HCT116 (cell line): ENCODE measurements at regions not wholly inside any gene's neighbourhood (a gene's known extent, or its start where the extent isn't known, plus 50 kb on each side); places are given as distances from the start of the nearest gene placed in this dataset.

Experiments used
- ATAC-seq: fragments of 200-7000 bp; cut with Tn5 transposase; 2 replicates; pipeline ENCODE4 v1.9.1; 2020; ENCODE audit warnings: mild to moderate bottlenecking, moderate library complexity
- BruUV-seq: library from RNA; stranded (reverse); fragments of 400-500 nt; replicated peaks from 2 replicates; lab custom pipeline; 2021; lab: Mats Ljungman, UMichigan
- CTCF ChIA-PET: fragments of 300-600 bp; sonication (Branson Sonifier 250); formaldehyde crosslinking; loops from one replicate; lab custom pipeline; 2021; ENCODE audit warnings: antibody characterized with exemption; lab: Charles Lee
- POLR2A ChIA-PET: fragments of 300-600, 350-600 bp; sonication (Branson Sonifier 250); formaldehyde crosslinking; loops from one replicate; lab custom pipeline; 2021; ENCODE audit warnings: antibody characterized with exemption; lab: Charles Lee
- RAD21 ChIA-PET, 2 experiments: fragments of 300-600 bp; sonication (Branson Sonifier 250); formaldehyde crosslinking; loops; one replicate each; lab custom pipeline; 2023; ENCODE audit warnings: low total read pairs in 2 of 2; ENCODE audit not compliant: uncharacterized antibody in 2 of 2, unreplicated experiment in 2 of 2, low non-redundant PET in 1 of 2; lab: Charles Lee
- DNase-seq: peaks from one replicate; pipeline ENCODE4 v3.0.0-alpha.2; 2010; ENCODE audit warnings: low read depth, low spot score
- H2AFZ ChIP-seq: fragments of 200-600 bp; shearing (Covaris generic), sonication (generic); 2 replicates; pipeline ENCODE4 v1.6.1; 2017; ENCODE audit warnings: low read depth, mixed run types, mixed read lengths, antibody characterized with exemption, low read length; ENCODE audit not compliant: poor library complexity, severe bottlenecking
- H3K27ac ChIP-seq: 2 replicates; pipeline ENCODE4 v1.5.1; 2012; ENCODE audit warnings: low read depth, low read length
- H3K27me3 ChIP-seq: fragments of 200-600 bp; sonication (generic); 2 replicates; pipeline ENCODE4 v1.6.1; 2016; ENCODE audit warnings: mixed run types, low read length, mixed read lengths; ENCODE audit not compliant: insufficient read depth
- H3K36me3 ChIP-seq, 2 experiments: fragments of 200-500 bp in 1 of 2; fragments of 200-600 bp in 1 of 2; sonication (Bioruptor generic) in 1 of 2; sonication (generic) in 1 of 2; 2 replicates each; pipeline versions ENCODE4 v1.5.1 to v1.6.1; 2014 to 2016; ENCODE audit warnings: low read length in 2 of 2, inconsistent platforms in 1 of 2, mixed read lengths in 1 of 2, mixed run types in 1 of 2; ENCODE audit not compliant: insufficient read depth in 2 of 2, control insufficient read depth in 1 of 2
- H3K4me1 ChIP-seq, 2 experiments: fragments of 200-600 bp in 1 of 2; sonication (generic) in 1 of 2; 2 replicates each; pipeline versions ENCODE4 v1.5.1 to v1.6.1; 2012 to 2017; ENCODE audit warnings: low read length in 2 of 2, inconsistent platforms in 1 of 2, mild to moderate bottlenecking in 1 of 2, mixed read lengths in 1 of 2, mixed run types in 1 of 2, moderate library complexity in 1 of 2; ENCODE audit not compliant: insufficient read depth in 2 of 2, control insufficient read depth in 1 of 2
- H3K4me2 ChIP-seq: fragments of 200-600 bp; sonication (generic); 2 replicates; pipeline ENCODE4 v1.6.1; 2017; ENCODE audit warnings: mixed run types, low read length, mixed read lengths
- H3K4me3 ChIP-seq, 2 experiments: fragments of 200-600 bp in 1 of 2; sonication (generic) in 1 of 2; replicated peaks in 1 of 2; 2 replicates each; pipeline ENCODE4 v1.5.1; 2011 to 2016; ENCODE audit warnings: low read length in 2 of 2, control low read depth in 1 of 2, low read depth in 1 of 2, mild to moderate bottlenecking in 1 of 2, mixed read lengths in 1 of 2, mixed run types in 1 of 2
- H3K79me2 ChIP-seq: fragments of 200-600 bp; sonication (generic); 2 replicates; pipeline ENCODE4 v1.6.1; 2017; ENCODE audit warnings: mild to moderate bottlenecking, mixed run types, low read length, moderate library complexity, mixed read lengths; ENCODE audit not compliant: insufficient read depth
- H3K9ac ChIP-seq: fragments of 200-600 bp; sonication (generic); 2 replicates; pipeline ENCODE4 v1.6.1; 2016; ENCODE audit warnings: low read length, mixed read lengths
- H3K9me2 ChIP-seq: fragments of 200-600 bp; sonication (generic), shearing (Covaris generic); 2 replicates; pipeline ENCODE4 v1.6.1; 2017; ENCODE audit warnings: mixed run types, mild to moderate bottlenecking, moderate library complexity; ENCODE audit not compliant: insufficient read depth
- H3K9me3 ChIP-seq, 2 experiments: fragments of 200-500 bp in 1 of 2; fragments of 200-600 bp in 1 of 2; sonication (Bioruptor generic) in 1 of 2; sonication (generic) in 1 of 2; 2 replicates each; pipeline ENCODE4 v1.6.1; 2014 to 2017; ENCODE audit warnings: low read length in 2 of 2, mixed read lengths in 2 of 2, inconsistent platforms in 1 of 2, low read depth in 1 of 2, mild to moderate bottlenecking in 1 of 2, mixed run types in 1 of 2, moderate library complexity in 1 of 2; ENCODE audit not compliant: control insufficient read depth in 1 of 2, insufficient read depth in 1 of 2
- H4K20me1 ChIP-seq: fragments of 200-600 bp; sonication (generic), shearing (Covaris generic); 2 replicates; pipeline ENCODE4 v1.6.1; 2017; ENCODE audit warnings: mixed run types, mild to moderate bottlenecking, moderate library complexity; ENCODE audit not compliant: insufficient read depth
- CEBPB ChIP-seq: IDR thresholded peaks from 2 replicates; pipeline ENCODE4 v1.6.1; 2012; ENCODE audit warnings: low read depth
- EGR1 ChIP-seq: IDR thresholded peaks from 2 replicates; pipeline ENCODE4 v1.6.1; 2012; ENCODE audit warnings: low read depth
- ELF1 ChIP-seq: IDR thresholded peaks from 2 replicates; pipeline ENCODE4 v1.6.1; 2012; ENCODE audit warnings: low read depth, borderline replicate concordance
- EZH2phosphoT487 ChIP-seq: fragments of 200-600 bp; IDR thresholded peaks from 2 replicates; pipeline ENCODE4 v1.6.1; 2018; ENCODE audit warnings: antibody characterized with exemption, borderline replicate concordance
- FOSL1 ChIP-seq: IDR thresholded peaks from 2 replicates; pipeline ENCODE4 v1.6.1; 2012; ENCODE audit warnings: low read depth
- POLR2AphosphoS5 ChIP-seq: IDR thresholded peaks from 2 replicates; pipeline ENCODE4 v1.6.1; 2011; ENCODE audit warnings: mild to moderate bottlenecking, low read depth, low read length, moderate library complexity
- SIN3A ChIP-seq: IDR thresholded peaks from 2 replicates; pipeline ENCODE4 v1.6.1; 2012; ENCODE audit warnings: low read depth
- TCF7L2 ChIP-seq: IDR thresholded peaks from 2 replicates; pipeline ENCODE4 v1.7.0; 2011; ENCODE audit warnings: borderline replicate concordance, inconsistent platforms; ENCODE audit not compliant: insufficient read depth, insufficient read length; ENCODE audit errors: extremely low read depth
- YY1 ChIP-seq: IDR thresholded peaks from 2 replicates; pipeline ENCODE4 v1.6.1; 2011; ENCODE audit warnings: low read length, low read depth, moderate library complexity, mild to moderate bottlenecking; ENCODE audit not compliant: insufficient replicate concordance; ENCODE audit errors: extremely low read depth
- ZFX ChIP-seq: fragments of 450-650 bp; IDR thresholded peaks from 2 replicates; pipeline ENCODE4 v1.6.1; 2017
- intact Hi-C: fragments of 100-400 bp; cut with micrococcal nuclease; formaldehyde crosslinking; loops from 2 replicates; pipeline ENCODE4 v1.10.0; 2022
- TF ChIP-seq, protein P1 (sequence below): IDR thresholded peaks from 2 replicates; pipeline ENCODE4 v1.6.1; 2012
- TF ChIP-seq, protein P2 (sequence below), 3 experiments: fragments of 200-600 bp in 1 of 3; sonication (generic) in 1 of 3; IDR thresholded peaks in 2 of 3; conservative IDR thresholded peaks in 1 of 3; 2 replicates each; pipeline ENCODE4 v1.5.1; 2012 to 2017; ENCODE audit warnings: low read depth in 2 of 3, low read length in 2 of 3, antibody characterized with exemption in 1 of 3, borderline replicate concordance in 1 of 3, control low read depth in 1 of 3, mild to moderate bottlenecking in 1 of 3, mixed read lengths in 1 of 3, mixed run types in 1 of 3, moderate library complexity in 1 of 3; ENCODE audit not compliant: insufficient read depth in 1 of 3
- TF ChIP-seq, protein P3 (sequence below): IDR thresholded peaks from 2 replicates; pipeline ENCODE4 v1.6.1; 2011; ENCODE audit warnings: mild to moderate bottlenecking, low read length, moderate library complexity; ENCODE audit not compliant: insufficient replicate concordance; ENCODE audit errors: extremely low read depth
- TF ChIP-seq, protein P4 (sequence below): IDR thresholded peaks from 2 replicates; pipeline ENCODE4 v1.6.1; 2012

DNA sequence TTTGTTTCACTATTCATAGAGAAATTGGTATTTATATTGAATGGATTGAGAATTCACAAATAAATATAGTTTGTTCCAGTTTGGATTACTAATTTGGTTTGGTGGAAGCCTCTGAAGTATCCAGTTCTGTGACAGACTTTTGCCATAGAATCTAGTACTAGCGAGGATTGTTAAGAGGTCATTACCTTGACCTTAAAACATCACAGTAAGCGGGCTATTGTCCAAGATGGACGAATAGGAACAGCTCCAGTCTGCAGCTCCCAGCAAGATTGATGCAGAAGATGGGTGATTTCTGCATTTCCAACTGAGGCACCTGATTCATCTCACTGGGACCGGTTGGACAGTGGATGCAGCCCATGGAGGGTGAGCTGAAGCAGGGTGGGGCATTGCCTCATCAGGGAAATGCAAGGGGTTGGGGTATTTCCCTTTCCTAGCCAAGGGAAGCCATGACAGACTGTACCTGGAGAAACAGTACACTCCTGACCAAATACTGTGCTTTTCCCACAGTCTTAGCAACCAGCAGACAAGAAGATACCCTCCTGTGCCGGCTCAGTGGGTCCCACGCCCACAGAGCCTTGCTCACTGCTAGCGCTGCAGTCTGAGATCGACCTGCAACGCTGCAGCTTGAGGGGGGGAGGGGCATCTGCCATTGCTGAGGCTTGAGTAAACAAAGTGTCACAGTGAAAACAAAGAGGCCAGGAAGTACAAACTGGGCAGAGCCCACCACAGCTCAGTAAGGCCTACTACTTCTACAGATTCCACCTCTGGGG, 66.4 kb upstream of the NEDD9 start:
- ChIA-PET RAD21 (no interaction called here), POLR2A (no interaction called here)
- intact Hi-C loops, result no loop called here

More for the DNA sequence above, 66.4 kb upstream of the NEDD9 start:
- no peak overlapping the region for H2AFZ ChIP-seq
- no peak for DNase-seq
- no peaks in the 10 kb centered on the region for H3K36me3 ChIP-seq
- no TSS peak for BruUV-seq
- H3K79me2 ChIP-seq, result no peaks in the 10 kb centered on the region
- H3K4me2 ChIP-seq, result no peak overlapping the region
- ATAC-seq, result no peak
- CTCF ChIA-PET, result no interaction called here
- no peaks in the 10 kb centered on the region for H3K9me3 ChIP-seq
- no peaks in the 10 kb centered on the region for H4K20me1 ChIP-seq
- no peak overlapping the region for H3K4me3 ChIP-seq
- no peaks in the 10 kb centered on the region for H3K4me1 ChIP-seq
- H3K9me2 ChIP-seq, result no peaks in the 10 kb centered on the region
- no peak overlapping the region for H3K27ac ChIP-seq
- TF ChIP-seq, protein P1, sequence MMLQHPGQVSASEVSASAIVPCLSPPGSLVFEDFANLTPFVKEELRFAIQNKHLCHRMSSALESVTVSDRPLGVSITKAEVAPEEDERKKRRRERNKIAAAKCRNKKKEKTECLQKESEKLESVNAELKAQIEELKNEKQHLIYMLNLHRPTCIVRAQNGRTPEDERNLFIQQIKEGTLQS, result no peak
- TF ChIP-seq CEBPB, result no peak
- no peak for TF ChIP-seq EGR1
- TF ChIP-seq, protein P2, sequence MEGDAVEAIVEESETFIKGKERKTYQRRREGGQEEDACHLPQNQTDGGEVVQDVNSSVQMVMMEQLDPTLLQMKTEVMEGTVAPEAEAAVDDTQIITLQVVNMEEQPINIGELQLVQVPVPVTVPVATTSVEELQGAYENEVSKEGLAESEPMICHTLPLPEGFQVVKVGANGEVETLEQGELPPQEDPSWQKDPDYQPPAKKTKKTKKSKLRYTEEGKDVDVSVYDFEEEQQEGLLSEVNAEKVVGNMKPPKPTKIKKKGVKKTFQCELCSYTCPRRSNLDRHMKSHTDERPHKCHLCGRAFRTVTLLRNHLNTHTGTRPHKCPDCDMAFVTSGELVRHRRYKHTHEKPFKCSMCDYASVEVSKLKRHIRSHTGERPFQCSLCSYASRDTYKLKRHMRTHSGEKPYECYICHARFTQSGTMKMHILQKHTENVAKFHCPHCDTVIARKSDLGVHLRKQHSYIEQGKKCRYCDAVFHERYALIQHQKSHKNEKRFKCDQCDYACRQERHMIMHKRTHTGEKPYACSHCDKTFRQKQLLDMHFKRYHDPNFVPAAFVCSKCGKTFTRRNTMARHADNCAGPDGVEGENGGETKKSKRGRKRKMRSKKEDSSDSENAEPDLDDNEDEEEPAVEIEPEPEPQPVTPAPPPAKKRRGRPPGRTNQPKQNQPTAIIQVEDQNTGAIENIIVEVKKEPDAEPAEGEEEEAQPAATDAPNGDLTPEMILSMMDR (IDR thresholded peaks at IDR 0.05 in 2 of 3, conservative IDR thresholded peaks at IDR 0.05 in 1 of 3; ENCODE audit: borderline replicate concordance in 1 of 3, insufficient read depth in 1 of 3, low read depth in 2 of 3, low read length in 2 of 3), result no peak
- no peak for TF ChIP-seq TCF7L2
- no peak for TF ChIP-seq POLR2AphosphoS5
- TF ChIP-seq, protein P3, sequence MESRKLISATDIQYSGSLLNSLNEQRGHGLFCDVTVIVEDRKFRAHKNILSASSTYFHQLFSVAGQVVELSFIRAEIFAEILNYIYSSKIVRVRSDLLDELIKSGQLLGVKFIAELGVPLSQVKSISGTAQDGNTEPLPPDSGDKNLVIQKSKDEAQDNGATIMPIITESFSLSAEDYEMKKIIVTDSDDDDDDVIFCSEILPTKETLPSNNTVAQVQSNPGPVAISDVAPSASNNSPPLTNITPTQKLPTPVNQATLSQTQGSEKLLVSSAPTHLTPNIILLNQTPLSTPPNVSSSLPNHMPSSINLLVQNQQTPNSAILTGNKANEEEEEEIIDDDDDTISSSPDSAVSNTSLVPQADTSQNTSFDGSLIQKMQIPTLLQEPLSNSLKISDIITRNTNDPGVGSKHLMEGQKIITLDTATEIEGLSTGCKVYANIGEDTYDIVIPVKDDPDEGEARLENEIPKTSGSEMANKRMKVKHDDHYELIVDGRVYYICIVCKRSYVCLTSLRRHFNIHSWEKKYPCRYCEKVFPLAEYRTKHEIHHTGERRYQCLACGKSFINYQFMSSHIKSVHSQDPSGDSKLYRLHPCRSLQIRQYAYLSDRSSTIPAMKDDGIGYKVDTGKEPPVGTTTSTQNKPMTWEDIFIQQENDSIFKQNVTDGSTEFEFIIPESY, result no peak
- no peak for TF ChIP-seq YY1
- TF ChIP-seq SIN3A, result no peak
- TF ChIP-seq ZFX, result no peak
- TF ChIP-seq, protein P4, sequence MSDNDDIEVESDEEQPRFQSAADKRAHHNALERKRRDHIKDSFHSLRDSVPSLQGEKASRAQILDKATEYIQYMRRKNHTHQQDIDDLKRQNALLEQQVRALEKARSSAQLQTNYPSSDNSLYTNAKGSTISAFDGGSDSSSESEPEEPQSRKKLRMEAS, result no peak
- no peak for TF ChIP-seq FOSL1
- no peak for TF ChIP-seq EZH2phosphoT487
- no peak for TF ChIP-seq ELF1
- no peak overlapping the region for H3K9ac ChIP-seq
- no peaks in the 10 kb centered on the region for H3K27me3 ChIP-seq
